GM12878 (cell line): ENCODE measurements at regions not wholly inside any gene's neighbourhood (a gene's known extent, or its start where the extent isn't known, plus 50 kb on each side); places are given as distances from the start of the nearest gene placed in this dataset.

Experiments used
- ATAC-seq: fragments of 200-7000 bp; cut with Tn5 transposase; 3 replicates; pipeline ENCODE4 v1.9.1; 2020; ENCODE audit warnings: mild to moderate bottlenecking, moderate library complexity
- BruUV-seq: library from RNA; stranded (reverse); fragments of 400-500 nt; replicated peaks from 2 replicates; lab custom pipeline; 2021; lab: Mats Ljungman, UMichigan
- CTCF ChIA-PET: fragments of 300-600 bp; sonication (Branson Sonifier 250); formaldehyde crosslinking; extraction: SDS; loops from one replicate; lab custom pipeline; 2021; ENCODE audit warnings: inconsistent platforms; lab: Yijun Ruan, JAX
- POLR2A ChIA-PET: fragments of 350-600 bp; formaldehyde crosslinking; extraction: SDS; loops from one replicate; lab custom pipeline; 2021; ENCODE audit warnings: inconsistent platforms; lab: Charles Lee
- RAD21 ChIA-PET: fragments of 300-600 bp; sonication (Branson Sonifier 250); formaldehyde crosslinking; loops from one replicate; lab custom pipeline; 2023; ENCODE audit warnings: antibody characterized with exemption; ENCODE audit not compliant: unreplicated experiment; lab: Charles Lee
- SMC1A ChIA-PET: fragments of 300-600 bp; sonication (Branson Sonifier 250); formaldehyde crosslinking; loops from one replicate; lab custom pipeline; 2023; ENCODE audit not compliant: unreplicated experiment, uncharacterized antibody; lab: Charles Lee
- DNase-seq: peaks from one replicate; pipeline ENCODE4 v3.0.0-alpha.2; 2011; ENCODE audit warnings: low read depth, low spot score
- FAIRE-seq: peaks from 3 replicates; lab custom pipeline; 2011; peaks lifted over from hg19 to GRCh38; lab: Jason Lieb, UNC
- H2AFZ ChIP-seq: 2 replicates; pipeline ENCODE4 v1.6.0; 2011; ENCODE audit warnings: low read depth, low read length, control low read depth; ENCODE audit not compliant: control insufficient read depth
- H3K27ac ChIP-seq: 2 replicates; pipeline ENCODE4 v1.5.1; 2011; ENCODE audit warnings: control low read depth; ENCODE audit not compliant: control insufficient read depth, insufficient read depth
- H3K27me3 ChIP-seq, 2 experiments: replicated peaks in 1 of 2; 2 replicates each; pipeline versions ENCODE4 v1.6.0 to v1.6.1; 2011; ENCODE audit warnings: low read length in 1 of 2; ENCODE audit not compliant: control insufficient read depth in 2 of 2, insufficient read depth in 2 of 2
- H3K36me3 ChIP-seq, 2 experiments: 2 replicates each; pipeline ENCODE4 v1.5.1; 2011; ENCODE audit warnings: low read length in 1 of 2; ENCODE audit not compliant: control insufficient read depth in 2 of 2, insufficient read depth in 2 of 2
- H3K4me1 ChIP-seq: 2 replicates; pipeline ENCODE4 v1.6.1; 2011; ENCODE audit warnings: mild to moderate bottlenecking, low read length, moderate library complexity, mixed read lengths; ENCODE audit not compliant: control insufficient read depth, insufficient read depth
- H3K4me2 ChIP-seq: 2 replicates; pipeline ENCODE4 v1.6.0; 2011; ENCODE audit warnings: control low read depth; ENCODE audit not compliant: control insufficient read depth, insufficient read depth
- H3K4me3 ChIP-seq: fragments of 200-600 bp; sonication (generic); 2 replicates; pipeline ENCODE4 v1.5.1; 2016
- H3K79me2 ChIP-seq: 2 replicates; pipeline ENCODE4 v1.6.0; 2011; ENCODE audit warnings: low read length; ENCODE audit not compliant: control insufficient read depth, insufficient read depth
- H3K9ac ChIP-seq: 2 replicates; pipeline ENCODE4 v1.8.0; 2011; ENCODE audit warnings: low read length, control low read depth, mixed read lengths; ENCODE audit not compliant: control insufficient read depth, insufficient read depth
- H3K9me3 ChIP-seq: replicated peaks from 3 replicates; pipeline ENCODE4 v1.5.1; 2011; ENCODE audit warnings: mild to moderate bottlenecking, low read length; ENCODE audit not compliant: control insufficient read depth, insufficient read depth
- H4K20me1 ChIP-seq: 2 replicates; pipeline ENCODE4 v1.6.0; 2011; ENCODE audit not compliant: control insufficient read depth, insufficient read depth
- HDAC2 ChIP-seq: fragments of 200-600 bp; sonication (generic); IDR thresholded peaks from 2 replicates; pipeline ENCODE4 v1.6.1; 2017
- IKZF1 ChIP-seq: fragments of 450-650 bp; conservative IDR thresholded peaks from 2 replicates; pipeline ENCODE4 v1.6.1; 2017; ENCODE audit warnings: antibody characterized with exemption, mild to moderate bottlenecking
- MYB ChIP-seq: fragments of 150-350 bp; IDR thresholded peaks from 2 replicates; pipeline ENCODE4 v1.6.1; 2014; ENCODE audit warnings: mild to moderate bottlenecking, low read depth, low read length, borderline replicate concordance
- NR2C2 ChIP-seq: IDR thresholded peaks from 2 replicates; pipeline ENCODE4 v1.6.1; 2011; ENCODE audit warnings: borderline replicate concordance, low read depth; ENCODE audit not compliant: control insufficient read depth, insufficient read length
- NR2F1 ChIP-seq: fragments of 450-650 bp; conservative IDR thresholded peaks from 2 replicates; pipeline ENCODE4 v1.6.1; 2017; ENCODE audit warnings: mild to moderate bottlenecking
- SKIL ChIP-seq: fragments of 450-650 bp; IDR thresholded peaks from 2 replicates; pipeline ENCODE4 v1.6.1; 2017; ENCODE audit warnings: mild to moderate bottlenecking, low read depth, inconsistent platforms; ENCODE audit not compliant: poor library complexity, severe bottlenecking
- SRF ChIP-seq, 2 experiments: IDR thresholded peaks; 2 replicates each; pipeline ENCODE4 v1.6.1; 2011; ENCODE audit warnings: low read depth in 2 of 2, low read length in 2 of 2, mild to moderate bottlenecking in 1 of 2, moderate library complexity in 1 of 2
- SUZ12 ChIP-seq: fragments of 200-600 bp; sonication (generic); IDR thresholded peaks from one replicate; pipeline ENCODE4 v1.6.1; 2018; ENCODE audit warnings: antibody characterized with exemption, mild to moderate bottlenecking; ENCODE audit not compliant: unreplicated experiment
- ZNF207 ChIP-seq: fragments of 450-650 bp; IDR thresholded peaks from 2 replicates; pipeline ENCODE4 v1.6.1; 2014; ENCODE audit warnings: antibody characterized with exemption, mild to moderate bottlenecking, borderline replicate concordance
- ZNF24 ChIP-seq: fragments of 450-650 bp; IDR thresholded peaks from 2 replicates; pipeline ENCODE4 v1.6.1; 2017; ENCODE audit warnings: antibody characterized with exemption, mild to moderate bottlenecking
- ZSCAN29 ChIP-seq: fragments of 450-650 bp; IDR thresholded peaks from 2 replicates; pipeline ENCODE4 v1.6.1; 2017; ENCODE audit warnings: mild to moderate bottlenecking, moderate library complexity
- WGBS: methylation state at CpG from one replicate; pipeline ENCODE4 v1.1.6; 2016; ENCODE audit warnings: low lambda C conversion rate; ENCODE audit not compliant: insufficient replicate concordance, insufficient coverage; ENCODE audit errors: missing lambda C conversion rate; 5-methylcytosine and 5-hydroxymethylcytosine counted together
- in situ Hi-C: fragments of 300-500 bp; cut with MboI; formaldehyde crosslinking; loops from 9 replicates; pipeline ENCODE4 v1.14.3; 2018; ENCODE audit warnings: mixed read lengths
- intact Hi-C: fragments of 100-400 bp; cut with micrococcal nuclease; formaldehyde crosslinking; loops from one replicate; pipeline ENCODE4 v1.14.2; 2022; ENCODE audit not compliant: unreplicated experiment
- TF ChIP-seq, protein P1 (sequence below): fragments of 150-350 bp; IDR thresholded peaks from 2 replicates; pipeline ENCODE4 v1.6.1; 2014; ENCODE audit warnings: mild to moderate bottlenecking, low read depth, low read length

- Histone ChIP-seq H3K79me2 (no peaks in the 10 kb centered on the region), H4K20me1 (no peaks in the 10 kb centered on the region), H3K9me3 (no peaks in the 10 kb centered on the region), H3K4me3 (no peak overlapping the region), H3K27ac (no peak overlapping the region), H3K9ac (no peak overlapping the region), H3K36me3 (no peaks in the 10 kb centered on the region), H3K27me3 (no peaks in the 10 kb centered on the region), H2AFZ (no peak overlapping the region), H3K4me1 (no peaks in the 10 kb centered on the region), H3K4me2 (no peak overlapping the region)
- 58% methylated on average over 10 of the region's 10 CpGs for WGBS
- RAD21 ChIA-PET: no interaction called here
- no peak for ATAC-seq
- SMC1A ChIA-PET: interaction anchor here (0.9 kb wide), 1 partner anchor 222 kb away, joined by 3 read pairs; no protein-coding TSS in a partner anchor
- in situ Hi-C loops: no loop called here
- no peak for DNase-seq
- CTCF ChIA-PET: interaction anchor here (0.9 to 1.0 kb wide), 2 partner anchors 43 to 154 kb away, joined by 3 to 4 read pairs; no protein-coding TSS in a partner anchor
- BruUV-seq: no TSS peak
- TF ChIP-seq IKZF1 (no peak), HDAC2 (no peak), SUZ12 (no peak), ZSCAN29 (no peak), SKIL (no peak), MYB (no peak), ZNF24 (no peak), NR2F1 (no peak), SRF (IDR thresholded peaks at IDR 0.05; ENCODE audit: low read depth in 2 of 2, low read length in 2 of 2) (no peak), NR2C2 (no peak), ZNF207 (no peak)
- TF ChIP-seq, protein P1, sequence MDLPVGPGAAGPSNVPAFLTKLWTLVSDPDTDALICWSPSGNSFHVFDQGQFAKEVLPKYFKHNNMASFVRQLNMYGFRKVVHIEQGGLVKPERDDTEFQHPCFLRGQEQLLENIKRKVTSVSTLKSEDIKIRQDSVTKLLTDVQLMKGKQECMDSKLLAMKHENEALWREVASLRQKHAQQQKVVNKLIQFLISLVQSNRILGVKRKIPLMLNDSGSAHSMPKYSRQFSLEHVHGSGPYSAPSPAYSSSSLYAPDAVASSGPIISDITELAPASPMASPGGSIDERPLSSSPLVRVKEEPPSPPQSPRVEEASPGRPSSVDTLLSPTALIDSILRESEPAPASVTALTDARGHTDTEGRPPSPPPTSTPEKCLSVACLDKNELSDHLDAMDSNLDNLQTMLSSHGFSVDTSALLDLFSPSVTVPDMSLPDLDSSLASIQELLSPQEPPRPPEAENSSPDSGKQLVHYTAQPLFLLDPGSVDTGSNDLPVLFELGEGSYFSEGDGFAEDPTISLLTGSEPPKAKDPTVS: no peak
- POLR2A ChIA-PET: no interaction called here
- FAIRE-seq: no peak
- intact Hi-C loops: no loop called here
Observed at GRCh38 chr3:24042174-24043059, 97.3 kb downstream of the NR1D2 start.
